Left lung (tissue), 4 donors: ENCODE measurements at regions not wholly inside any gene's neighbourhood (a gene's known extent, or its start where the extent isn't known, plus 50 kb on each side); places are given as distances from the start of the nearest gene placed in this dataset.
A peak's percentile ranks its signal among the peaks of the same experiment; 100 is the strongest.

ENCODE experiments used
- ATAC-seq: fragments of 200-7000 bp; cut with Tn5 transposase; one replicate; pipeline ENCODE4 v1.9.1; 2020; ENCODE audit warnings: moderate library complexity
- DNase-seq, 4 donors: peaks; one replicate each; pipeline ENCODE4 v3.0.0-alpha.2; 2013 to 2020
- H3K27ac ChIP-seq, 2 donors: fragments of 200-600 bp; sonication (generic) in 1 of 2; one replicate each; pipeline versions ENCODE4 v1.5.0 to v1.8.0; 2020 to 2021
- H3K27me3 ChIP-seq, 2 donors: fragments of 200-600 bp; sonication (generic) in 1 of 2; one replicate each; pipeline versions ENCODE4 v1.5.0 to v1.8.0; 2020 to 2021
- H3K36me3 ChIP-seq, 2 donors: fragments of 200-600 bp; sonication (generic) in 1 of 2; one replicate each; pipeline versions ENCODE4 v1.5.0 to v1.8.0; 2020 to 2021
- H3K4me1 ChIP-seq, 2 donors: fragments of 200-600 bp; one replicate each; pipeline ENCODE4 v1.8.0; 2021
- H3K4me3 ChIP-seq, 2 donors: fragments of 200-600 bp; sonication (generic) in 1 of 2; one replicate each; pipeline versions ENCODE4 v1.5.0 to v1.8.0; 2020 to 2021; ENCODE audit warnings: mild to moderate bottlenecking in 1 of 2
- H3K9me3 ChIP-seq, 2 donors: fragments of 200-600 bp; sonication (generic) in 1 of 2; one replicate each; pipeline versions ENCODE4 v1.5.0 to v1.8.0; 2020 to 2021
- intact Hi-C, 2 donors: fragments of 100-400 bp; cut with DNase I; formaldehyde crosslinking; loops; one replicate each; pipeline versions ENCODE4 v1.11.2 to v1.14.2; 2022
- TF ChIP-seq, protein P1 (sequence below), 2 donors: fragments of 200-600 bp; sonication (generic) in 1 of 2; IDR thresholded peaks; one replicate each; pipeline versions ENCODE4 v1.5.0 to v1.8.0; 2021; ENCODE audit warnings: antibody characterized with exemption in 2 of 2
- donor health status: DM: no; HTN: yes; CAD: no.
- donor health status: DM: no; HTN: no; CAD: no.

DNA sequence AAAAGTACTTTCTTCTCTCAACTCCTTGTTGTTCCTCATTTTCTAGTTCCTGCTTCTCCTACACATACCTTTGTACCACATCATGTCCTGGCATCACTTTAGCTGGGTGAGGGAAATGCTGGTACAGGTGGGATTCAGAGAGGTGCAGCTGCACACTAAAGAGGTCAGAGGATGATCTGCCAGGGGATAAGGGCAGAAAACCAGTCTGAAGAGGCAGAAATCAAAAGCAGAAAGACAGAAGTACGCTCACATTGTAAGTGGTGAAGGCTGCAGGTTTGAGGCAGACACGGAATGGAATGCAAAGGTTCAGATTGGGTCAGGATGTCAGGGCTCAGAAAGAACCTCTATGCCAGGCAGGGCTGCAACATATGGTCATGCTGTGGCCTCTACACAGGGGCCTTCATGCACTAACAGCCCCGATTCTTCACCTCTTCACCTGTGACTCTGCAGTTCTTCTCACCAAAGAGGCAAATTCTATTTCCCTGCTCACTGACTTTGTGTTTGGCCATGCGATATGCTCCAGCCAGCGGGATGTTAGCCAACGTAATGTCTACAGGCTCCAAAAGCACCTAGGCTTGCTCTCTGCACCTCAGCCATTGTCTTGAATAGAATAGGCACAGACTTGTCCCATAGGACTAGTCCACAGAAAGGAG is 373.7 kb downstream of the NXPE2 start:
- intact Hi-C loops = no loop called here
- Histone ChIP-seq H3K4me3 (no peak overlapping the region), H3K36me3 (no peaks in the 10 kb centered on the region), H3K4me1 (no peaks in the 10 kb centered on the region), H3K9me3 (peaks cover 0 to 14% of the 10 kb centered on the region in 2 donors), H3K27ac (no peak overlapping the region), H3K27me3 (no peaks in the 10 kb centered on the region)
- TF ChIP-seq, protein P1, sequence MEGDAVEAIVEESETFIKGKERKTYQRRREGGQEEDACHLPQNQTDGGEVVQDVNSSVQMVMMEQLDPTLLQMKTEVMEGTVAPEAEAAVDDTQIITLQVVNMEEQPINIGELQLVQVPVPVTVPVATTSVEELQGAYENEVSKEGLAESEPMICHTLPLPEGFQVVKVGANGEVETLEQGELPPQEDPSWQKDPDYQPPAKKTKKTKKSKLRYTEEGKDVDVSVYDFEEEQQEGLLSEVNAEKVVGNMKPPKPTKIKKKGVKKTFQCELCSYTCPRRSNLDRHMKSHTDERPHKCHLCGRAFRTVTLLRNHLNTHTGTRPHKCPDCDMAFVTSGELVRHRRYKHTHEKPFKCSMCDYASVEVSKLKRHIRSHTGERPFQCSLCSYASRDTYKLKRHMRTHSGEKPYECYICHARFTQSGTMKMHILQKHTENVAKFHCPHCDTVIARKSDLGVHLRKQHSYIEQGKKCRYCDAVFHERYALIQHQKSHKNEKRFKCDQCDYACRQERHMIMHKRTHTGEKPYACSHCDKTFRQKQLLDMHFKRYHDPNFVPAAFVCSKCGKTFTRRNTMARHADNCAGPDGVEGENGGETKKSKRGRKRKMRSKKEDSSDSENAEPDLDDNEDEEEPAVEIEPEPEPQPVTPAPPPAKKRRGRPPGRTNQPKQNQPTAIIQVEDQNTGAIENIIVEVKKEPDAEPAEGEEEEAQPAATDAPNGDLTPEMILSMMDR (IDR thresholded peaks at IDR 0.05) = no peak
- no peak for ATAC-seq
- DNase-seq = no peak

DNA sequence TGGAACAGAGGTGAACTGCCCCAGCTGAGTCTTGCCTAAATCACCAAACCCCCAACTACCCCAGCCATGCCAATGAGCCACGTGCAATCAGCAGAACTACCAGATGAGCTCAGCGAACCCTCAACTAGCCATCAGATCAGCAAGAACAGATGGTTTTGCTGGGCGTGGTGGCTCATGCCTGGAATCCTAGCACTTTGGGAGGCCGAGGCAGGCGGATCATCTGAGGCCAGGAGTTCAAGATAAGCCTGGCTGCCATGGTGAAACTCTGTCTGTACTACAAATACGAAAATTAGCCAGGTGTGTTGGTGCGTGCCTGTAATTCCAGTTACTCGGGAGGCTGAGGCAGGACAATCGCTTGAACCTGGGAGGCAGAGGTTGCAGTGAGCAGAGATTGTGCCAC is 374.3 kb downstream of the NXPE2 start:
- no peaks in the 10 kb centered on the region for H3K4me1 ChIP-seq
- TF ChIP-seq, protein P1 (IDR thresholded peaks at IDR 0.05) = no peak
- DNase-seq (no peak), ATAC-seq (no peak)
- no peaks in the 10 kb centered on the region for H3K36me3 ChIP-seq
- H3K27me3 ChIP-seq = no peaks in the 10 kb centered on the region
- H3K9me3 ChIP-seq = peaks cover 0 to 19% of the 10 kb centered on the region in 2 donors
- H3K4me3 ChIP-seq = no peak overlapping the region
- intact Hi-C loops = no loop called here
- H3K27ac ChIP-seq = no peak overlapping the region

DNA sequence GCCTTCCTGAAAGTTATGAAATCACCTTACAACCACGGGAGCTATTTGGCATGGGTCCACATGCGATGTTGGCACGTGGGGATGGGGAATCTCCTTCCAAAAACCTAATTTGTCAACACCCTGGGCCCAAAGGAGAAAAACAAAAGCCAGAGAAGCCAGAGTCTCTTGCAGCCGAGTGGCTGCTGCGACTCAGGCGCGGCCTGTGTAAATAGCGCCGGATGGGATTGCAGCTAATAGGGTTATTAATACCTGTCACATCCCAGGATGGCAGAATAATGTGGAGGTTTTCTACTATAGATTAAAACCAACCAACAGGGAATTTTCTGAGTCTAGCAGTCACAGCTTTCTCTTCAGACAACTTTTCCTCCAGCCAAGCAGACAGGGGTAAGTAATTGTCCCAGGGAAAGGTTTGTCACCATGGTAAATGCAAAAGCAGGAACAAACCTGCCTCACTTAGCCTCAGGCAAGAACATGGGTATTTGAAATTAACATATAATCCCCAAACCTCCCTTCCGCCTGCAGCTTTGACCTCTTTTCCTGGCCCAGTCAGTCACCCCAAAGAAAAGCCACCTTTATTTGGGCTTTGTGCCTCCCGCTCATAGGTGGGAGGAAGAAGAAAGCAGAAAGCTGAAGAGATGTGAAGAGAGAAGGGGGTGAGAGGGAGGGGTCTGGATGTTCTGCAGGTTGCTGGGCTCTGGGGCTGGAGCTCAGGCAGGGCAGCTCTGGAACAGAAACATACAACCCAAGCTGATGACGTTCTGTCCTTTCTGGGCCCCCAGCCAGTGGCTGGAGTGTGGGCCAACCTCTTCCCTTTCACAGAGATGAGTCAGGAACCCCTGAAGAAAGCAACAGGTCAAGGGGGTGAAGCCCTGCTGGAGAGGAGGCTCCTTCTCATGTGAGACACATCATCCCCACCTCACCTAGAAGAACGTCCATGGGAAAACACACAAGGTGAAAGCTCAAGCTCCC is 376.5 kb downstream of the NXPE2 start:
- H3K36me3 ChIP-seq = no peaks in the 10 kb centered on the region
- H3K4me3 ChIP-seq = no peak overlapping the region
- intact Hi-C loops = no loop called here
- no peaks in the 10 kb centered on the region for H3K27me3 ChIP-seq
- H3K4me1 ChIP-seq = no peaks in the 10 kb centered on the region
- ATAC-seq (peak; percentile 29), DNase-seq (no peak)
- no peak overlapping the region for H3K27ac ChIP-seq
- TF ChIP-seq, protein P1 (IDR thresholded peaks at IDR 0.05) = no peak
- peaks cover 0 to 22% of the 10 kb centered on the region in 2 donors for H3K9me3 ChIP-seq

DNA sequence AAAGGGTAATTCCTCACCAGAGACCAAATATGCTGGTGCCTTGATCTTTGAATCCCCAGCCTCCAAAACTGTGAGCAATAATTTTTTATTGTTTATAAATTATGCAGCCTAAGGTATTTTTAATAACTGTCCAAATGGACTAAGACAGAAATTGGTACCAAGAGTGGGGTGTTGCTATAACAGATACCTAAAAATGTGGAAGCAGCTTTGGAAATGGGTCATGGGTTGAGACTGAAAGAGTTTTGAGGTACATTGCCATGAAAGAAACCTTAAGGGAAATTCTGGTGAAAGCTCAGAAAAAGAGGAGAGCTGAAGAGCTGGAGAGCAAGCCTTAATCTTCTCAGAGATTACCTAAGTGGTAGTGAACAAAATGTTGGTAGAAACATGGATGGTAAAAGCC is 378.2 kb downstream of the NXPE2 start:
- TF ChIP-seq, protein P1 (IDR thresholded peaks at IDR 0.05) = no peak
- H3K27ac ChIP-seq = no peak overlapping the region
- intact Hi-C loops = no loop called here
- no peak for DNase-seq
- H3K9me3 ChIP-seq = peaks cover 0 to 22% of the 10 kb centered on the region in 2 donors
- H3K4me3 ChIP-seq = no peak overlapping the region
- no peaks in the 10 kb centered on the region for H3K36me3 ChIP-seq
- no peaks in the 10 kb centered on the region for H3K27me3 ChIP-seq
- H3K4me1 ChIP-seq = no peaks in the 10 kb centered on the region
- no peak for ATAC-seq

DNA sequence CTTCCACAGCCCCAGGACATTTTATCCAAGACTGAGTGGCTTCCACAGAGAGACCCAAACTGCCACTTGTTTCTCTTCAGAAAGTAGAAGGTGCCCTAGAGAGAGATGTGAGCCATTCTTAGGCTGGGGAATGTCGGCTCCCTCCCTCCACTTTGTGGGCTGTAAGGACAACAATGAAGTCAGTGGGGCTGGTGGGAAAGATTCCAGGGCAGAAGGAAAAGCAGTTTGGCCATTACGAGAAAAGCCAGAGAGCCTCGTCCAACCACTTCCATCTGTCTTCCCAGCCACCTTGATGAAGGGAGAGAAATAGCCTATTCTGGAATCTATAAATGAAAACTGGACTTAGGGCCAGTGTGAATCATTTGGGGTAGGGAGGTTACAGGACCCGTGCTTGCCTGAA is 382.5 kb downstream of the NXPE2 start:
- peaks cover 0 to 28% of the 10 kb centered on the region in 2 donors for H3K9me3 ChIP-seq
- intact Hi-C loops = no loop called here
- H3K4me3 ChIP-seq = no peak overlapping the region
- no peak overlapping the region for H3K27ac ChIP-seq
- H3K36me3 ChIP-seq = no peaks in the 10 kb centered on the region
- no peaks in the 10 kb centered on the region for H3K4me1 ChIP-seq
- no peaks in the 10 kb centered on the region for H3K27me3 ChIP-seq
- no peak for ATAC-seq
- DNase-seq = no peak
- TF ChIP-seq, protein P1 (IDR thresholded peaks at IDR 0.05) = no peak
